ENCODE measurements at regions not wholly inside any gene's neighbourhood (a gene's known extent, or its start where the extent isn't known, plus 50 kb on each side); places are given as distances from the start of the nearest gene placed in this dataset.

DNA sequence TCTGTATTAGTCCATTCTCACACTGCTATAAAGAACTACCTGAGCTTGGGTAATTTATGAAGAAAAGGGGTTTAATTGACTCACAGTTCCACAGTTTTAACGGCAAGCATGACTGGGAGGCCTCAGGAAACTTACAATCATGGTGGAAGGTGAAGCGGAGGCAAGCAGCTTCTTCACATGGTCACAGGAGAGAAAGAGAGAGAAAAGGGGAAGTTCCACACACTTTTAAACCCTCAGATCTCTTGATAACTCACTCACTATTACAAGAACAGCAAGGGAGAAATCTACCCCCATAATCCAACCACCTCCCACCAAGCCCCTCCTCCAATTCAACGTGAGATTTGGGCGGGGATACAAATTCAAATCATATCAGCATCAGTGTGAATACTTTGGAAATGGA, 133.4 kb upstream of the SLC30A5 start:
- TF ChIP-seq, protein P1, sequence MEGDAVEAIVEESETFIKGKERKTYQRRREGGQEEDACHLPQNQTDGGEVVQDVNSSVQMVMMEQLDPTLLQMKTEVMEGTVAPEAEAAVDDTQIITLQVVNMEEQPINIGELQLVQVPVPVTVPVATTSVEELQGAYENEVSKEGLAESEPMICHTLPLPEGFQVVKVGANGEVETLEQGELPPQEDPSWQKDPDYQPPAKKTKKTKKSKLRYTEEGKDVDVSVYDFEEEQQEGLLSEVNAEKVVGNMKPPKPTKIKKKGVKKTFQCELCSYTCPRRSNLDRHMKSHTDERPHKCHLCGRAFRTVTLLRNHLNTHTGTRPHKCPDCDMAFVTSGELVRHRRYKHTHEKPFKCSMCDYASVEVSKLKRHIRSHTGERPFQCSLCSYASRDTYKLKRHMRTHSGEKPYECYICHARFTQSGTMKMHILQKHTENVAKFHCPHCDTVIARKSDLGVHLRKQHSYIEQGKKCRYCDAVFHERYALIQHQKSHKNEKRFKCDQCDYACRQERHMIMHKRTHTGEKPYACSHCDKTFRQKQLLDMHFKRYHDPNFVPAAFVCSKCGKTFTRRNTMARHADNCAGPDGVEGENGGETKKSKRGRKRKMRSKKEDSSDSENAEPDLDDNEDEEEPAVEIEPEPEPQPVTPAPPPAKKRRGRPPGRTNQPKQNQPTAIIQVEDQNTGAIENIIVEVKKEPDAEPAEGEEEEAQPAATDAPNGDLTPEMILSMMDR (IDR thresholded peaks at IDR 0.05 in 2 of 3, conservative IDR thresholded peaks at IDR 0.05 in 1 of 3; ENCODE audit: borderline replicate concordance in 1 of 3, insufficient read depth in 1 of 3, low read depth in 2 of 3, low read length in 2 of 3) = no peak
- TF ChIP-seq YY1 (IDR thresholded peaks at IDR 0.05; ENCODE audit: extremely low read depth, insufficient replicate concordance, low read depth, low read length) (no peak), SIN3A (IDR thresholded peaks at IDR 0.05; ENCODE audit: low read depth) (no peak), RAD21 (IDR thresholded peaks at IDR 0.05; ENCODE audit: low read depth) (no peak)

Data from HCT116 (cell line).